HG03469 (cell line): ENCODE measurements at regions not wholly inside any gene's neighbourhood (a gene's known extent, or its start where the extent isn't known, plus 50 kb on each side); places are given as distances from the start of the nearest gene placed in this dataset.
"Not testable (repeated sequence)": the region's sequence is repeated elsewhere in the genome, so short reads cannot be mapped to it uniquely, and the experiment has no call there.

Experiments used
- ATAC-seq: cut with Tn5 transposase; IDR thresholded peaks from one replicate; pipeline ENCODE4 v1.9.1; 2021; ENCODE audit warnings: mild to moderate bottlenecking, moderate library complexity, moderate number of reproducible peaks; ENCODE audit not compliant: unreplicated experiment

- ATAC-seq: no peak
Measured at GRCh38 chr10:37067576-37067975, 57.8 kb upstream of the ANKRD30A start.

DNA sequence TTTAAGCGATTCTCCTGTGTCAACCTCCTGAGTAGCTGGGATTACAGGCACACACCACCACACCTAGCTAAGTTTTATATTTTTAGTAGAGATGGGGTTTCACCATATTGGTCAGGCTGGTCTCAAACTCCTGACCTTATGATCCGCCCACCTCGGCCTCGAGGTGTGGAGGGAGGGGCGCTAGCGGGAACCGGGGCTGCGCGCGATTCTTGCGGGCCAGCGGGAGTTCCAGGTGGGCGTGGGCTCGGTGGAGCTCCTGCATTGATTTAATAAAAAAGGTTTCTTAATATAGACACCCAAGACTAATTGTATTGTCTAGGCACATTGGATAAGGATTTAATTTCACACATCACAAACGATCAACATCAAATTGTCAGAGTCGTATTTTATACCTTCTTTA lies 63.1 kb upstream of the ANKRD30A start:
- ATAC-seq: not testable (repeated sequence)

DNA sequence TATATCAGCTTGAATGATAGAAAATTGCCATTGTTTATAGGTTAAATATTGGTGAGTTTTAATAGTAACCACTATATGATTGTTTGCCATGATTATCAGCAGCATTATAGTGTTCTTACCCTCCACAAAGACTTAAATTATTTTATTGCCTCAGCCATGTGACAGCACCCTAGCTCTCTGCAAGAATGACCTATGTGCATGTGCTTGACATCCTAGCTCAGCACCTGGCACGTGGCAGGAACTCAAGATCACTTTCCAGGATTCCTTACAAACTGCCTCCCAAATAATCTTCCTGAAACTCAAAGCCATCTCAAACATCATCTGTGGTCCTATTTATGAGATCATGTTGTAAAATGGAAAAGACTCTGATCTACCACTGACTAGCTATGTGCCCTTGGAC lies 68.1 kb upstream of the ANKRD30A start:
- ATAC-seq: no peak

GRCh38 chr10:37053476-37053875 lies 71.9 kb upstream of the ANKRD30A start:
- no peak for ATAC-seq

- ATAC-seq: not testable (repeated sequence)
Measured at GRCh38 chr10:37049982-37050381, 75.4 kb upstream of the ANKRD30A start.

DNA sequence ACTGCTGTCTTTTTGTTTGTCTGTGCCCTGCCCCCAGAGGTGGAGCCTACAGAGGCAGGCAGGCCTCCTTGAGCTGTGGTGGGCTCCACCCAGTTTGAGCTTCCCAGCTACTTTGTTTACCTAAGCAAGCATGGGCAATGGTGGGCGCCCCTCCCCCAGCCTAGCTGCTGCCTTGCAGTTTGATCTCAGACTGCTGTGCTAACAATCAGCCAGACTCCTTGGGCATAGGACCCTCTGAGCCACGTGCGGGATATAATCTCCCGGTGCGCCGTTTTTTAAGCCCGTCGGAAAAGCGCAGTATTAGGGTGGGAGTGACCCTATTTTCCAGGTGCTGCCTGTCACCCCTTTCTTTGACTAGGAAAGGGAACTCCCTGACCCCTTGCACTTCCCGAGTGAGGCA lies 81.1 kb upstream of the ANKRD30A start:
- ATAC-seq: not testable (repeated sequence)

- no peak for ATAC-seq
Measured at GRCh38 chr10:37035853-37036252, 89.5 kb upstream of the ANKRD30A start.

DNA sequence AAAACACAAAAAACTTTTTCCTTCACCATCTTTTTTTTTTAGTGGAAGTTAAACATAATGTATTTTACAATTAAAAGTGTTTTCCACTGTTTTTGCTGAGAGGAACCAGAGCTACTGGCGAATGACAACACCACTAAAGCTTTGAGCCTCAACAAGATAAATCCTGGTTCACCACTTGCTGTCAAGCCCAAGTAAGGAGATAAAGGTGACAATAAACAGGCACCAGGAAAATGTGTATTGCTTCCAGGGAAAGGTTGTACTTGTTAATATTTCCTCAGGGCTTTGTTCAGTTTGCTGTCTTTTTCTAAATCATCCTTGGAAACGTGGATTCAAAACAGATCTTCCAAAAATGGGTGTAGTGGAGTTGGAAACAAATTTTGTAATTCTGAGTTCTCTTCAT lies 109.9 kb upstream of the ANKRD30A start:
- ATAC-seq: no peak

- no peak for ATAC-seq
Measured at GRCh38 chr10:37010741-37011140, 114.7 kb upstream of the ANKRD30A start.

- not testable (repeated sequence) for ATAC-seq
Measured at GRCh38 chr10:37008276-37008675, 117.1 kb upstream of the ANKRD30A start.

GRCh38 chr10:37003126-37003525 lies 122.3 kb upstream of the ANKRD30A start:
- no peak for ATAC-seq

- ATAC-seq: not testable (repeated sequence)
Measured at GRCh38 chr10:36995806-36996205, 129.6 kb upstream of the ANKRD30A start.

DNA sequence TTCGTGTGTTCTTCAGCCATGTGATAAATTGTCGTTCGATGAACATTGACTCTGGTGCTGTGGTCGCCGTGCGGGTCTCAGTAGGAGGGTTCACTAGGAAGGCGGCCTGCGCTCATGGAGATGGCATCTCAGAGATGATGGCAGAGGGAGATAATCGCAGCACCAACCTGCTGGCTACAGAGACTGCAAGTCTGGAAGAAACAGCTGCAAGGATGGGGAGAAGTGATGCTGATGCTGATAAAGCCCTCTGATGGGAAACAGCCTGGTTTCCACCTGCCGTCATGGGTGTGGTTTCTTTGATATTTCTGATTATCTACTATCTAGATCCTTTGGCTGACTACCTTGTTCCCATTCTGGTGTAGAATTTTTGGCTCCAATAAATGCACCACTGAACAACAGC lies 130.5 kb upstream of the ANKRD30A start:
- no peak for ATAC-seq

GRCh38 chr10:36989233-36989632 lies 136.2 kb upstream of the ANKRD30A start:
- ATAC-seq: no peak

- ATAC-seq: no peak
Measured at GRCh38 chr10:36946598-36946997, 178.8 kb upstream of the ANKRD30A start.

GRCh38 chr10:36943544-36943943 lies 181.9 kb upstream of the ANKRD30A start:
- ATAC-seq: no peak

GRCh38 chr10:36942616-36943015 lies 182.8 kb upstream of the ANKRD30A start:
- ATAC-seq: no peak

GRCh38 chr10:36903040-36903439 lies 222.4 kb upstream of the ANKRD30A start:
- ATAC-seq: no peak

DNA sequence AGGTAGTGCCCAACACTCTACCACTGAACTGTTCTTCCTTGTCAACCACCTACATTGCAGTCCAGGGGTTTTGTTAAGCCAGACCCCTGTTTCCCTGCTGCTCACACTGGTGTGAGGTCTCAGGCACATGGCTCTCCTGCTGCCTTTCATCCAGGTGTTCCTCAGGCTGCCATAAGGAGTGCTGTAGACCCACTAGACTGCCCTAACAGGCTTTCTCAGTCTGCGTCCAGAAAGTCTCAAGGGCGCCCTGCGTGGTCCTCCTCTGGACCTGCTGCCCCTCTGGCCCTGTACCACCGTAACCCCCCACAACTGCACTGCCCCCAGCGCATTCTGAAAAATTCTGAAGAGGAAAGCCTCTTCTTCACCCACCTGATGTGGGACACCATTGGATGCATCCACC lies 225.7 kb upstream of the ANKRD30A start:
- ATAC-seq: no peak

DNA sequence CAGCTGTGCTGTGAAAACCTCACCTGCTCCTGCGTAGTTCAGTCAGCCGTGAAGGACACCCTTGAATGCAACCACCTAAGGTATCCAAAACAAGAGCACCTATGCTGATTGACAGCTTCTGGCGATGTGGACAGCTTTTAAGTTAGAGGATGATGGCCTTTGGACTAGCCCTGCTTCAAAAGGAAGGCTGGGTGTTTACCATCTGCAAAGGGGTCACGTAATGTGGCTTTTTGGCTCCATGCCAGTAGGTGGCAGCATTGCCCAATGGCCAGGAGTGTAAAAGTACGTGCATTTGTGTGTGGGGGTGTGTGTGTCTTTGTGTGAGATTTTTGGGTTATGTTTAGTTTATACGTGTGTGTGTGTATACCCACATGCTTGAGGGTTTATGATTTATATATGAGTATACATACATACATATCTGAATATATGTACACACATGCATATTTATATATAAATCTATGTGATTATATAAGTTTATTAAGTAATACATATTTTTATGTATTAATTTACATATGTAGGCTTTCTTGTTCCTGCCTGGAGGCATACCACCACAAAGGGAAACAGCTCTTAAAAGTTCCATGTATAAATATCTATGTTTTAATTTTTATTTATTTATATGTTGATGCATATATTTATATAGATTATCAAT lies 236.3 kb upstream of the ANKRD30A start:
- peak; percentile 84 for ATAC-seq

DNA sequence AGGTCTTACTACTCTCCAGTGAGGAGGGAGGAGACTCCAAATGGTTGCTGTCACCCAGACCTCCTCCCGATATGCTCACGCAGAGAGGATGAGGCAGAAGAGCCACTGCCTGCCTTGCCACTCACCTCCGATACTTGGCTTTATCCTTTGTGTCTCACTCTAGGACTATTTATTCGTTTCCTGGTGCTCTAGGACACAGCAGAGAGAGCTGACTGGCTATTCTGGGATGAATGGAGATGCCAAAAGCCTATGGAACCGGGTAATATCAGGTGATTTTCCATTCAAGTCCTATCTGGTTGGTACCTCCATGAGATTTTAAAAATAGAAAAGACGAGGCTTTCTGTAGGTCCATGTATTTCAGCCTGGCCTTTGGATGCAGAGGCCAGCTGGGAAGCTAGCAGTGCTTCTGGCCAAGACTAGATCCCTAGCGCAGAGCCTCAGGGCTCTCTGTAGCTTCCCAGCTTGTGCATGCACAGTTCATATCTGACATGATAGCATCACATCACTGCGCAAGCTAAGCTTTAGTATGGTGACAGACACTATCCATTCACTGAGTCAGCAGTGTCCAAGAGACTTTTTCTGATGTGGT lies 239.0 kb upstream of the ANKRD30A start:
- ATAC-seq: no peak

DNA sequence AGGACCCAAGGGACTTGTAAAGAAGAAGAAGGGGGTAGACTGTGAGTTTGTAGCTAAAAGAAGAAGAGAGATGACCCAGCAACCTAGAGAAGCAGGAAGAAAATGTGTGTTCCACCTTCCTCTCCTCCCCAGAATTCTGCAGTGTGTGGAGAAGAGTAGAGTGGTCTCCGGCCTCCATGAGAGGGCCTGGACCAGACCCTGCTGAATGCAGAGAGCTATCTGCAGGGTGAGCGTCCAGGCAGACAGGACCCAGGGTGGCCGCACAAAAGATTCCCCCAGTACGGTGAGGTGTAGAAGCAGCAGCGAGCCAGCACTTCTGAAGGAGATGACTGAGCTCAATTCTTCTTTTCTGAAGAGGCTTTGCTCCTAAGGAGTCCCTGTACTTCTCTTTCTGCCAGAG lies 239.7 kb upstream of the ANKRD30A start:
- no peak for ATAC-seq

GRCh38 chr10:36882781-36883180 lies 242.6 kb upstream of the ANKRD30A start:
- no peak for ATAC-seq
